Endothelial cell of umbilical vein (primary cell): ENCODE measurements at regions not wholly inside any gene's neighbourhood (a gene's known extent, or its start where the extent isn't known, plus 50 kb on each side); places are given as distances from the start of the nearest gene placed in this dataset.

Experiments
- BruUV-seq: library from RNA; stranded (reverse); fragments of 400-500 nt; replicated peaks from 2 replicates; lab custom pipeline; 2021; lab: Mats Ljungman, UMichigan
- CTCF ChIA-PET: fragments of 300-600, 350-600 bp; sonication (Branson Sonifier 250); formaldehyde crosslinking; loops from one replicate; lab custom pipeline; 2021; ENCODE audit warnings: antibody characterized with exemption, inconsistent platforms; lab: Charles Lee
- POLR2A ChIA-PET: fragments of 300-600, 350-600 bp; sonication (Branson Sonifier 250); formaldehyde crosslinking; loops from one replicate; lab custom pipeline; 2021; ENCODE audit warnings: antibody characterized with exemption, inconsistent platforms; lab: Charles Lee
- DNase-seq: peaks from one replicate; pipeline ENCODE4 v3.0.0-alpha.2; 2011; ENCODE audit warnings: low read depth, low spot score
- FAIRE-seq: peaks from 2 replicates; lab custom pipeline; 2011; peaks lifted over from hg19 to GRCh38; lab: Jason Lieb, UNC
- H2AFZ ChIP-seq: 2 replicates; pipeline ENCODE4 v1.6.0; 2012; ENCODE audit warnings: low read depth, low read length, control low read depth, inconsistent platforms
- H3K27ac ChIP-seq: 2 replicates; pipeline ENCODE4 v1.5.1; 2011; ENCODE audit warnings: low read depth, mild to moderate bottlenecking, control low read depth, low read length, moderate library complexity; ENCODE audit not compliant: insufficient read depth
- H3K27me3 ChIP-seq, 2 experiments: 2 replicates each; pipeline versions ENCODE4 v1.6.0 to v1.6.1; 2011; ENCODE audit warnings: low read length in 2 of 2, mixed read lengths in 1 of 2; ENCODE audit not compliant: control insufficient read depth in 2 of 2, insufficient read depth in 2 of 2
- H3K36me3 ChIP-seq, 2 experiments: 2 replicates in 1 of 2; 3 replicates in 1 of 2; pipeline ENCODE4 v1.5.1; 2011; ENCODE audit warnings: low read length in 2 of 2, mild to moderate bottlenecking in 1 of 2, moderate library complexity in 1 of 2; ENCODE audit not compliant: control insufficient read depth in 2 of 2, insufficient read depth in 2 of 2; ENCODE audit errors: extremely low read depth in 1 of 2
- H3K4me1 ChIP-seq: 3 replicates; pipeline ENCODE4 v1.5.1; 2011; ENCODE audit warnings: mild to moderate bottlenecking, low read length; ENCODE audit not compliant: control insufficient read depth, insufficient read depth; ENCODE audit errors: extremely low read depth
- H3K4me2 ChIP-seq: 2 replicates; pipeline ENCODE4 v1.6.1; 2011; ENCODE audit warnings: low read length, control low read depth, mixed read lengths; ENCODE audit not compliant: insufficient read depth
- H3K4me3 ChIP-seq, 3 experiments: fragments of 200-600 bp in 1 of 3; sonication (generic), shearing (Covaris generic) in 1 of 3; replicated peaks in 1 of 3; 2 replicates each; pipeline ENCODE4 v1.5.1; 2011 to 2016; ENCODE audit warnings: control low read depth in 3 of 3, low read length in 3 of 3, mild to moderate bottlenecking in 2 of 3, inconsistent platforms in 1 of 3, low read depth in 1 of 3, moderate library complexity in 1 of 3; ENCODE audit not compliant: insufficient read depth in 1 of 3
- H3K79me2 ChIP-seq: 2 replicates; pipeline ENCODE4 v1.6.0; 2012; ENCODE audit warnings: low read length, inconsistent platforms; ENCODE audit not compliant: control insufficient read depth, insufficient read depth
- H3K9ac ChIP-seq: replicated peaks from 2 replicates; pipeline ENCODE3; 2011; ENCODE audit warnings: low read length, control low read depth; ENCODE audit not compliant: insufficient read depth; ENCODE audit errors: extremely low read depth
- H3K9me1 ChIP-seq: replicated peaks from 3 replicates; pipeline ENCODE4 v1.6.0; 2011; ENCODE audit warnings: mild to moderate bottlenecking, low read length; ENCODE audit not compliant: control insufficient read depth, insufficient read depth; ENCODE audit errors: extremely low read depth
- H3K9me3 ChIP-seq: replicated peaks from 2 replicates; pipeline ENCODE4 v1.5.1; 2012; ENCODE audit warnings: low read length, inconsistent platforms; ENCODE audit not compliant: control insufficient read depth, insufficient read depth
- H4K20me1 ChIP-seq: replicated peaks from 2 replicates; pipeline ENCODE3; 2011; ENCODE audit warnings: mild to moderate bottlenecking, low read length; ENCODE audit not compliant: control insufficient read depth, insufficient read depth; ENCODE audit errors: extremely low read depth
- EZH2 ChIP-seq: IDR thresholded peaks from 2 replicates; pipeline ENCODE4 v1.6.1; 2012; ENCODE audit warnings: borderline replicate concordance, low read depth, mild to moderate bottlenecking, moderate library complexity, low read length, inconsistent platforms; ENCODE audit not compliant: severe bottlenecking
- GATA2 ChIP-seq: IDR thresholded peaks from 2 replicates; pipeline ENCODE4 v1.7.0; 2011; ENCODE audit warnings: low read depth, mild to moderate bottlenecking, moderate library complexity, mixed read lengths, low read length; ENCODE audit not compliant: insufficient read length, insufficient read depth
- JUN ChIP-seq: IDR thresholded peaks from 2 replicates; pipeline ENCODE4 v1.6.1; 2011; ENCODE audit warnings: borderline replicate concordance, low read depth; ENCODE audit not compliant: insufficient read length, insufficient read depth
- MYC ChIP-seq: IDR thresholded peaks from one replicate; pipeline ENCODE4 v1.6.1; 2011; ENCODE audit warnings: mild to moderate bottlenecking, low read depth, low read length
- POLR2A ChIP-seq: IDR thresholded peaks from 2 replicates; pipeline ENCODE4 v1.6.1; 2012; ENCODE audit warnings: low read depth, mild to moderate bottlenecking, control low read depth, low read length
- dilution Hi-C: fragments of 300-500 bp; cut with MboI; formaldehyde crosslinking; loops from one replicate; pipeline ENCODE4 v1.15.0; 2019; ENCODE audit warnings: low sequenced_read_pairs; ENCODE audit not compliant: extremely low pct_ligation_motif_present
- intact Hi-C: fragments of 100-400 bp; cut with micrococcal nuclease; formaldehyde crosslinking; loops from one replicate; pipeline ENCODE4 v1.10.0; 2022
- TF ChIP-seq, protein P1 (sequence below), 2 donors: IDR thresholded peaks; 1 replicate in 1 of 2; 2 replicates in 1 of 2; pipeline ENCODE4 v1.5.1; 2011; ENCODE audit warnings: low read length in 2 of 2, mild to moderate bottlenecking in 2 of 2, moderate library complexity in 2 of 2, control low read depth in 1 of 2, inconsistent platforms in 1 of 2, low read depth in 1 of 2; ENCODE audit not compliant: insufficient read depth in 1 of 2; ENCODE audit errors: extremely low read depth in 1 of 2

DNA sequence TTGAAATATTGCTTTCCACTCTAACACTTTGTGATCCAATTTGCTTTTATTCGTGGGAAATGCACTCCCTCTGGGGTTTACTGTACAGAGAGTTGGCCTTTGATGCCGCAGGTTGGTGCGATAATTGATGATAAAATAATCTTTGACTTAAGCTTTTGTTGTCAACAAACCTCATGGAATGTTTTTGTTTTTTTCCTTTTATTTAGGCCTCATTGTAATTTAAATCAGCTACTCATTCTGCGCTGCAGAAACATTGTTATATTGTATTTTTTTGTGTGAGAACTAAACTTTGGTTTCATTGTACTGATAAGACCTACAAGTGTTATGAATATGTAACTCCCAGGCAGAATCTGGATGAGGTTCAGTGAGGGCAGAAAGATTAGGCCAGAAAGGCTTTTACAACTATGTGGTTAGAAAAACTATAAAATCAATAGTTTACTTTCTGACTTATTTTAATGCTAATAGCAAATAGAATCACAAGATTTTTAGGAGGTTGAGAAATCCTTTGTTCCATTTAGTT is 76.8 kb upstream of the POM121L12 start:
- peak overlapping the region; percentile 32 for H3K27ac ChIP-seq
- TF ChIP-seq GATA2 (no peak), POLR2A (no peak), EZH2 (no peak), MYC (no peak), JUN (no peak)
- TF ChIP-seq, protein P1, sequence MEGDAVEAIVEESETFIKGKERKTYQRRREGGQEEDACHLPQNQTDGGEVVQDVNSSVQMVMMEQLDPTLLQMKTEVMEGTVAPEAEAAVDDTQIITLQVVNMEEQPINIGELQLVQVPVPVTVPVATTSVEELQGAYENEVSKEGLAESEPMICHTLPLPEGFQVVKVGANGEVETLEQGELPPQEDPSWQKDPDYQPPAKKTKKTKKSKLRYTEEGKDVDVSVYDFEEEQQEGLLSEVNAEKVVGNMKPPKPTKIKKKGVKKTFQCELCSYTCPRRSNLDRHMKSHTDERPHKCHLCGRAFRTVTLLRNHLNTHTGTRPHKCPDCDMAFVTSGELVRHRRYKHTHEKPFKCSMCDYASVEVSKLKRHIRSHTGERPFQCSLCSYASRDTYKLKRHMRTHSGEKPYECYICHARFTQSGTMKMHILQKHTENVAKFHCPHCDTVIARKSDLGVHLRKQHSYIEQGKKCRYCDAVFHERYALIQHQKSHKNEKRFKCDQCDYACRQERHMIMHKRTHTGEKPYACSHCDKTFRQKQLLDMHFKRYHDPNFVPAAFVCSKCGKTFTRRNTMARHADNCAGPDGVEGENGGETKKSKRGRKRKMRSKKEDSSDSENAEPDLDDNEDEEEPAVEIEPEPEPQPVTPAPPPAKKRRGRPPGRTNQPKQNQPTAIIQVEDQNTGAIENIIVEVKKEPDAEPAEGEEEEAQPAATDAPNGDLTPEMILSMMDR (IDR thresholded peaks at IDR 0.05; ENCODE audit: extremely low read depth in 1 of 2, insufficient read depth in 1 of 2, low read depth in 1 of 2, low read length in 2 of 2) = no peak
- H3K9me1 ChIP-seq = no peaks in the 10 kb centered on the region
- H3K4me1 ChIP-seq = peaks cover 39% of the 10 kb centered on the region
- H3K36me3 ChIP-seq = no peaks in the 10 kb centered on the region
- TSS peak; percentile 79 for BruUV-seq
- FAIRE-seq (no peak), DNase-seq (no peak)
- POLR2A ChIA-PET = no interaction called here
- CTCF ChIA-PET = interaction anchor here (1.3 kb wide), 1 partner anchor 137 kb away, joined by 3 read pairs; no protein-coding TSS in a partner anchor
- no peak overlapping the region for H3K4me3 ChIP-seq
- H3K27me3 ChIP-seq = no peaks in the 10 kb centered on the region
- no peaks in the 10 kb centered on the region for H4K20me1 ChIP-seq
- H3K9me3 ChIP-seq = no peaks in the 10 kb centered on the region
- intact Hi-C loops (loop anchor here (5.0 kb wide), 2 partner anchors 139 to 259 kb away; no protein-coding TSS in a partner anchor), dilution Hi-C loops (no loop called here)
- H3K9ac ChIP-seq = no peak overlapping the region
- no peak overlapping the region for H2AFZ ChIP-seq
- H3K4me2 ChIP-seq = no peak overlapping the region
- H3K79me2 ChIP-seq = no peaks in the 10 kb centered on the region
